ENCODE measurements at regions not wholly inside any gene's neighbourhood (a gene's known extent, or its start where the extent isn't known, plus 50 kb on each side); places are given as distances from the start of the nearest gene placed in this dataset.
"Not testable (repeated sequence)": the region's sequence is repeated elsewhere in the genome, so short reads cannot be mapped to it uniquely, and the experiment has no call there.

DNA sequence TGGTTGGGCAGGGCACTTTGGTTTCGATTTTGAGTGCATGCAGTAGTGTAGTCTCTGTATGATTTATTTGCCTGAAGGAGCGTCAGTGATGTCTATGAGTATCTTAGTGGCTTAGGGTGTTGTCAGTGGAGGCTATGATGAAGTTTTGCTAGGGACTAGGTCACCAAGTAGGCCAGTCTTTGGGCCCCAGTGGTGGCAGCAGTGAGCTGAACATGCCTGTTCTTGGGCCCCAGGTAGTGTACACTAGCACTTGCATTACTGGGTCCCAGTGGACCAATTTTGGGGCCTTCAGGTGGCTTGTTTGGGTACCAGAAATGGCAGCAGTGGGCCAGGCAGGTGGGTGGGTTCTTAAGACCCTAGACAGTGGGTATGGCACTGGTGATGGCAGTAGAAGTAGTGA lies 598.7 kb upstream of the SPRY2 start:
- Histone ChIP-seq H3K4me3 (ENCODE audit: insufficient read depth, low read depth, low read length) (no peak overlapping the region), H3K36me3 (replicated peaks; ENCODE audit: control insufficient read depth, insufficient read depth, low read length) (no peaks in the 10 kb centered on the region), H3K27me3 (ENCODE audit: control insufficient read depth, insufficient read depth, low read length) (no peaks in the 10 kb centered on the region)
- no peak for DNase-seq

DNA sequence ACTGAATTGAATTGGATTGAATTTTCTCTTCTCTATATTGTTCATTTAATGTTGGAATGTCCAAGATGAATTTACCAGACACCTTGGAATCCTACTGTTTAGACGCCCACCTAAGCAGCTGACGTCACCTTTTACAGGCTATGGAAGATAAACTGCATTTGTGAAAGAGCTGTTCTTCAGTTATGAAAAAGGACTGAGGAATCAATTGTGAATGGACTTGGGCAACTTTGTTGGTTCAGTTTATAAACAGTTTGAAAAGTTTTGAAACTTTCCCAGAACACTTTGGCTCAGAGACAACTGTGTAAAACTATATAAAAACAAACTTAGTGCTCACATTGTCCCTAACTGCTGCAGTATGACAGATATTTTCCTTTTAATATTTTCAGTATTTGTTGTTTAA lies 590.8 kb upstream of the SPRY2 start:
- H3K4me3 ChIP-seq (ENCODE audit: insufficient read depth, low read depth, low read length): no peak overlapping the region
- H3K36me3 ChIP-seq (replicated peaks; ENCODE audit: control insufficient read depth, insufficient read depth, low read length): no peaks in the 10 kb centered on the region
- no peak for DNase-seq
- no peaks in the 10 kb centered on the region for H3K27me3 ChIP-seq (ENCODE audit: control insufficient read depth, insufficient read depth, low read length)

DNA sequence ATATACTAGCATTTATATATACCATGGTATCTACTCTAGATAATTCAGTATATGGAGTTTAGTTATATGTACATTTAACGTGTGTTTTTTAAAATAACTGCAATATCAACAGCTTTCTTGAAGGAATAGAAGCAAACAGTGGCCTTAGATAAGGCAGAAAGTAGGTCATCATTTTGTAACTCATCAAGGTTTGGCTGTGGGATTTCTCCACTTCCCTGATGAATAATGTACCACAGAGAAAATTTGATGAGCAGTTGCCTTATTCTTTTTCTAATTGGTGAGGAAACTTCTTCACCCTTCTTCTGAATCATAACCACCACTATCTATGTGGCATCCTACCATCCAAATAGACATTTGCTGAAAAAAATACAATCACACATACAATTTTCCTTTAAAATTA lies 590.2 kb upstream of the SPRY2 start:
- Histone ChIP-seq H3K36me3 (replicated peaks; ENCODE audit: control insufficient read depth, insufficient read depth, low read length) (no peaks in the 10 kb centered on the region), H3K27me3 (ENCODE audit: control insufficient read depth, insufficient read depth, low read length) (no peaks in the 10 kb centered on the region), H3K4me3 (ENCODE audit: insufficient read depth, low read depth, low read length) (no peak overlapping the region)
- no peak for DNase-seq

DNA sequence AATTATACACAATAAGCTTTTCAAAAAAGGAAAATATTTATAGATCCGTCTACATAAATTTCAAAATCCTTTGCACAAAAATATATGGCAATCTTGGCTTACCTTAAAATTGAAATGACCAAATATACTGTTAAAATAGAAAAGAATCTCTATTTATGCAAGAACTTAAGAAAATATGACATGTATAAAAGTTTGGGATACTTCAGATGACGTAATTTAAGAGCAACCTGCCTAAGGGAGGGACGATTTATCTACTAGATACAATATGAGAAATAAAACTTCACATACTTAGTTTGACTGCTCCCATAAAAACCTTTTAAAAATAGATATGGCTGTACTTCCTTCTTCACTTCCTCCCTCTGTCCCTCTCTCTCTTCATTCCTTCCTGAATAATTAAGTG lies 587.3 kb upstream of the SPRY2 start:
- no peaks in the 10 kb centered on the region for H3K27me3 ChIP-seq (ENCODE audit: control insufficient read depth, insufficient read depth, low read length)
- DNase-seq: no peak
- H3K36me3 ChIP-seq (replicated peaks; ENCODE audit: control insufficient read depth, insufficient read depth, low read length): no peaks in the 10 kb centered on the region
- no peak overlapping the region for H3K4me3 ChIP-seq (ENCODE audit: insufficient read depth, low read depth, low read length)

DNA sequence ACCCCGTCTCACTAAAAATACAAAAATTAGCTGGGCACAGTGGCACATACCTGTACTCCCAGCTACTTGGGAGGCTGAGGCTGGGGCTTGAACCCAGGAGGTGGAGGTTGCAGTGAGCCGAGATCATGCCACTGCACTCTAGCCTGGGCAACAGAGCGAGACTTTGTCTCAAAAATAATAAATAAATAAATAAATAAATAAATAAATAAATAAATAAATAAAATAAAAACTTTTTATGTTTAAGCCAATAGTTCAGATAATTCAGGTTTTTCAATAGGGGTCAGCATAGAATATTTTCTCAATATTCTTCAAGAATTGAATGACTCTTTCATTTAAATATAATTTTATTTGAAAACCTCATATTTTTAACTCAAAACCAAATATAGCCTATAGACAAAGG lies 585.1 kb upstream of the SPRY2 start:
- H3K4me3 ChIP-seq (ENCODE audit: insufficient read depth, low read depth, low read length); H3K36me3 ChIP-seq (replicated peaks; ENCODE audit: control insufficient read depth, insufficient read depth, low read length); H3K27me3 ChIP-seq (ENCODE audit: control insufficient read depth, insufficient read depth, low read length); DNase-seq: not testable (repeated sequence)

DNA sequence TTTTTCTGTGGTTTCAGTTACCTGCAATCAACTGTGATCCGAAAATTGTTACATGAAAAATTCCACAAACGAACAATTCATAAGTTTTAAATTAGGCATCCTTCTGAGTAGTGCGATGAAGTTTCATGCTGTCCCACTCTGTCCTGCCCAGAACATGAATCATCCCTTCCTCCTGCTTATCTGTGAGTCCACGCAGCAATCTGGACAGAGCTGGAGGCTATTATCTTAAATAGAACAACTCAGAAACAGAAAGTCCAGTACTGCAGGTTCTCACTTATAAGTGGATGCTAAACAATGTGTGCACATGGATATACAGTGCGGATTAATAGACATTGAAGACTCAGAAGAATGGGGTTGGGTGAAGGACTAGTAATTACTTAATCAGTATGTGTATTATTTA lies 583.7 kb upstream of the SPRY2 start:
- no peak for DNase-seq
- H3K36me3 ChIP-seq (replicated peaks; ENCODE audit: control insufficient read depth, insufficient read depth, low read length): no peaks in the 10 kb centered on the region
- H3K27me3 ChIP-seq (ENCODE audit: control insufficient read depth, insufficient read depth, low read length): no peaks in the 10 kb centered on the region
- no peak overlapping the region for H3K4me3 ChIP-seq (ENCODE audit: insufficient read depth, low read depth, low read length)

DNA sequence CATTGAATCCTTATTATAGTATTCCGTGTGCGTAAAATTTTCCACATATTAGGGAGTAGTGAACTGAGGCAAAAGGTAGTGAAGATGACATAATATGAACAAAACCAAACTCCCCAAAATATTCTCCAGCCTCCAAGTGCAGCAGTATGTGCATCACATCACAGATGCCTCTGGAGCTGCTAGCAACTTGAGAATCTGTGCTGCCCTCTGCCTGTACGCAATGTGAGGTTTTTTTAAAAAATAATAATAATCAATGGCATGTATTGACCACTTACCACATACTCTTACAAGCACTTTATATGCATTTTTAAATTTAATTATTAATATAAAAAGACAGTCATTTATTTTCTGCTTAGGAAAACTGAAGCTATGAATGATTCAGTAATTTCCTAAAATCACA lies 583.0 kb upstream of the SPRY2 start:
- no peaks in the 10 kb centered on the region for H3K27me3 ChIP-seq (ENCODE audit: control insufficient read depth, insufficient read depth, low read length)
- DNase-seq: peak; percentile 14
- H3K36me3 ChIP-seq (replicated peaks; ENCODE audit: control insufficient read depth, insufficient read depth, low read length): no peaks in the 10 kb centered on the region
- no peak overlapping the region for H3K4me3 ChIP-seq (ENCODE audit: insufficient read depth, low read depth, low read length)

DNA sequence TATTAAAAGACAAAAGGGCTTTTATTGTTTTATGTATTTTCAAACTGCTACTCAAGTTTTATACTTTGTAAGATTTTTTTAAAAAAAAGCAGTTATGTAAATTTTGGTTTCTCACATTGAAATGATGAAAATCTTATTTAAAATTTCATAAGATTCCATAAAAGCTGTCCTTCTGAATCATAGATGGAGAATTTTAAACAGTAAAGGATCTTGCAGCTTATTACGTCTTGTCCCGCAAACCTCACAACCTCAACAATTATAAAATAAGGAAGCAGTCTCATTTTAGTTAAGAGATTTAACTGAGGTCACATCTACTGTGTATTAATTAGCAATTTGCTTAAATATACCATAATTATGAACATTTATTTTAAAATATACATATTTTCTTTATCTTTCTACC lies 581.0 kb upstream of the SPRY2 start:
- no peak for DNase-seq
- no peaks in the 10 kb centered on the region for H3K36me3 ChIP-seq (replicated peaks; ENCODE audit: control insufficient read depth, insufficient read depth, low read length)
- H3K27me3 ChIP-seq (ENCODE audit: control insufficient read depth, insufficient read depth, low read length): no peaks in the 10 kb centered on the region
- no peak overlapping the region for H3K4me3 ChIP-seq (ENCODE audit: insufficient read depth, low read depth, low read length)

DNA sequence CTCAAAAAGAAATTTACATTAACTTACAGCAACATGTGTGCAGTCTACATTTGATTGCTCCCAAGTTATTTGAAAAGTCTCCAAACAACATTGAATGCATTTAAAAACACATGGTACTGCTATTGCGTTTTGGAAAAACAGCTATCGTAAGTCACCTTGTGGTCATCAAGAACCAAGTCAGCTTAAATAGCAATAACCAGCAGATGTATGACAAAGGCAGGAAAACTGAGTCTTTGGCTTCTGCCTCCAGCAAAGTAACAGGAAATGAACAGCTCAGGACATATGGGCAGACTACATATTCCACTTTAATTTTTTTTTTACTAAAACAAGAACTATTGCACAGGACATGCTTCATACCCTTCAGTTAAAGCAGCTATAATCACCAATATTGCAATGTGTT lies 580.6 kb upstream of the SPRY2 start:
- H3K27me3 ChIP-seq (ENCODE audit: control insufficient read depth, insufficient read depth, low read length): no peaks in the 10 kb centered on the region
- no peaks in the 10 kb centered on the region for H3K36me3 ChIP-seq (replicated peaks; ENCODE audit: control insufficient read depth, insufficient read depth, low read length)
- no peak overlapping the region for H3K4me3 ChIP-seq (ENCODE audit: insufficient read depth, low read depth, low read length)
- no peak for DNase-seq

DNA sequence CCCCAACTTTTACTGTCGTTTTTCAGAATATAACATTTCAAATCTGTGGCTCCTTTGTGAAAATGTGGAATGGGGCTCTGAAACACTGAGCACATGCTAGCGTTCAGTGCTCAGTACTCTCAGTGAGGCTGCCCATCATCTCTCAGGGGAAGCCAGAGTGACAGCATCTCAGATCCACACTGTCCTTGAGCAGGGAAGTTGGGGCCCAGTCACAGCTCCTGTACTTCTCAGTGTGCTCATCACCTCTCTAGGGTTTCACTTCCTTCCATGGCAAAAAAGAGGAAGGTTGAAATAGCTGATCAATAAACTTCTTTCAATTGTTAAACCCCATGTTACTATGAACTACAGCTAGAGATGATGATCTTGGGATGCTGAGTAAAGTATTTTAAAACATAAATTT lies 565.9 kb upstream of the SPRY2 start:
- Histone ChIP-seq H3K36me3 (replicated peaks; ENCODE audit: control insufficient read depth, insufficient read depth, low read length) (no peaks in the 10 kb centered on the region), H3K4me3 (ENCODE audit: insufficient read depth, low read depth, low read length) (no peak overlapping the region), H3K27me3 (ENCODE audit: control insufficient read depth, insufficient read depth, low read length) (no peaks in the 10 kb centered on the region)
- DNase-seq: no peak

DNA sequence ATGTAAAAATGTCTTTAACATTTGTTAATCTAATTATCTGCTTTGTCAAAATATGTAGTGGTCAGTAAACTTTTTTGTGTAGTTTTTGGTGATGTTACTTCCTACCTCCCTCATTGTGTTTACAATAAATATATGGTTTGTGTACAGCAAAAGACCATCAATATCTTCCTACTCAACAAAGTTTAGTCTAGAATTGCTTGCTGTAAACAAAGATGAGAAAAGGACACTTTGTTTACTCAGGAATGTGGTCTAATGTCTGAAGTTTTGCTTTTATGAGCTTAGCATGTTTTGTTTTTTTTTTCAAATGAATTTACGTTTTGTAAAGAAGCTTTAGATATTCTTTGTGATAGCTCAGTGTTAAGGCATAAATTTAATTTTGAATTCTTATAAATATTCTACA lies 563.5 kb upstream of the SPRY2 start:
- DNase-seq: no peak
- Histone ChIP-seq H3K36me3 (replicated peaks; ENCODE audit: control insufficient read depth, insufficient read depth, low read length) (no peaks in the 10 kb centered on the region), H3K4me3 (ENCODE audit: insufficient read depth, low read depth, low read length) (no peak overlapping the region), H3K27me3 (ENCODE audit: control insufficient read depth, insufficient read depth, low read length) (no peaks in the 10 kb centered on the region)

DNA sequence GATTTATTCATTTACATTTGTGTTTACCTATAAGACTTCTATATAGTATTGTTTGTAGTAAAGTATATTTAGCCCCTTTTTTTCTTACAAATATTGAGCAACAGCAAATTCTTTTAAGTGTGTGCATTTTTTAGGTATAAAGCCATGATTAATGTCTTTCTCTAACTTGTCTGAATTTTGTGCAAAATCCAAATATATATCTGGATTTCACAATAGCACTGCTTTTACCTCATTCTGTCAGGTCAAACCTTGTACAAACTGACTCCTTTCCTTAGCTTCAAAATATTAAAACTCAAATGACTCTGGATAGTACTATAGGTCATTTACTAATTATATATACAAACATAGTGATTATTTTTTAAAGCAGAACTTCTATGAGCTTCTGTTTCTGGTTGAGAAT lies 563.0 kb upstream of the SPRY2 start:
- H3K27me3 ChIP-seq (ENCODE audit: control insufficient read depth, insufficient read depth, low read length): no peaks in the 10 kb centered on the region
- no peak overlapping the region for H3K4me3 ChIP-seq (ENCODE audit: insufficient read depth, low read depth, low read length)
- no peaks in the 10 kb centered on the region for H3K36me3 ChIP-seq (replicated peaks; ENCODE audit: control insufficient read depth, insufficient read depth, low read length)
- no peak for DNase-seq

DNA sequence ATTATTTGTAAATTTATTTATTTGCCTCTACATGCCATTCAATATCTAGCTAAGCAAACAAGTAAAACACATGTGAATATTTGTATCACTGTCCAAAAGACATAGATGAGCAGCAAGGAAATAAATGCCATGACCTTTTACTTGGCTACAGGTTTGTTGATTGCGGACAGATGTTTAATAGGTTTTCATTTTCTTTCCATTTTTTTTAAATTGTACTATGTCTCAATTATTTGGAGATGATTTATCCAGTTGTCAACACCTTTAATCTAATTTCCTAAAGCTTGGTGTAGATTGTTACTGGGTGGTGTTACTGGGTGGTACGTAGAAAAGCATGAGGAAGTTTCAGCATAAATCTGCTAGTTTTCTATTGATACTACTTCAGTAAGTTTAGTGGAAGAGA lies 560.6 kb upstream of the SPRY2 start:
- no peak for DNase-seq
- H3K36me3 ChIP-seq (replicated peaks; ENCODE audit: control insufficient read depth, insufficient read depth, low read length): no peaks in the 10 kb centered on the region
- no peak overlapping the region for H3K4me3 ChIP-seq (ENCODE audit: insufficient read depth, low read depth, low read length)
- no peaks in the 10 kb centered on the region for H3K27me3 ChIP-seq (ENCODE audit: control insufficient read depth, insufficient read depth, low read length)

DNA sequence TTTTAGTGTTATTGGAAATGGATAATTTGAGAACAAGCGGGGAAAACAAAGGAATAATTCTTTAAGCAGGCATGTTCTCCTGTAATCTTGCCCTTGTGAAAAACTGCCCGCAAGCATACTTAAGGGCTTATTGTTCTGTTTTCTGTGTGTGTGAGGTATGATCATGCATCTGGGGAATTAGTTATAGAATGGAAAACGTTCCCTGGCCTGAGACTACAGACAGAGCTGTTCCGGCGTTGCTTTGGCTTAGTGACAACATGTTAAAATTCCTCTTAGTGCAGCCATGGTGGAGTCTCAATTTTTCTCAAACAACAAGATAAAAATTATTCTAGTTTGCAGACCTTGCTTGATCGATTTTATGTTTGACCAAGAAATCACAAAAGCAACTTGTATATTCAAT lies 560.2 kb upstream of the SPRY2 start:
- Histone ChIP-seq H3K36me3 (replicated peaks; ENCODE audit: control insufficient read depth, insufficient read depth, low read length) (no peaks in the 10 kb centered on the region), H3K4me3 (ENCODE audit: insufficient read depth, low read depth, low read length) (no peak overlapping the region), H3K27me3 (ENCODE audit: control insufficient read depth, insufficient read depth, low read length) (no peaks in the 10 kb centered on the region)
- no peak for DNase-seq

DNA sequence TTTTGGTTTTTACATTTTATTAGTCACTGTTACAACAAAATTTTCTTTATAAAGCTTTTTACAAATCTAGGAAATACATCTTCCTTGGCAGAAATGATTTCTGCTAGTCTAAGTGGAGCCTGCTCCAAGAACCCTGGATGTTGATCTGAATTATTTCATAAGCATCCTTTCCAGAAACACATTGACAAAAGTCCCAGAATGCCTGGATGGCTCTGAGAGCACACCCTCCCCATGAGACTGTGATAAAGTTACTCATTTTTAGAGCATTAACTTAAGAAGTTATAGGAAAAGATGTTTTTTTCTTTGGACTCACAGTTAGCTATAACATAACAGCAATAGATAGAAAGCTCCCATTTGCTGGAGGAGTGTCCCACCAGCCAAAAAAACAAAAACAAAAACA lies 559.6 kb upstream of the SPRY2 start:
- Histone ChIP-seq H3K36me3 (replicated peaks; ENCODE audit: control insufficient read depth, insufficient read depth, low read length) (no peaks in the 10 kb centered on the region), H3K27me3 (ENCODE audit: control insufficient read depth, insufficient read depth, low read length) (no peaks in the 10 kb centered on the region), H3K4me3 (ENCODE audit: insufficient read depth, low read depth, low read length) (no peak overlapping the region)
- DNase-seq: no peak

DNA sequence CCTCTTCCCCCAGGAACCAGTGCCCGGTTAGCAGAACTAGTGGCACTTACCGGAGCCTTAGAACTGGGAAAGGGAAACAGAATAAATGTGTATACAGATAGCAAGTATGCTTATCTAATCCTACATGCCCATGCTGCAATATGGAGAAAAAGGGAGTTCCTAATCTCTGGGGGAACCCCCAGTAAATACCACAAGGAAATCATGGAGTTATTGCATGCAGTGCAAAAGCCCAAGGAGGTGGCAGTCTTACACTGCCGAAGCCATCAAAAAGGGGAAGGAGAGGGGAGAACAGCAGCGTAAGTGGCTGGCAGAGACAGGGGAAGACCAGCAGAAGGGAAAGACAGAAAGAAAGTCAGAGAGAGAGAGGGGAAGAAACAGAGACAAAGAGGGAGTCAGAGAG lies 556.7 kb upstream of the SPRY2 start:
- not testable (repeated sequence) for DNase-seq; H3K36me3 ChIP-seq (replicated peaks; ENCODE audit: control insufficient read depth, insufficient read depth, low read length); H3K4me3 ChIP-seq (ENCODE audit: insufficient read depth, low read depth, low read length); H3K27me3 ChIP-seq (ENCODE audit: control insufficient read depth, insufficient read depth, low read length)

All from H7 (cell line).